Urothelium cell line (cell line): ENCODE measurements at regions not wholly inside any gene's neighbourhood (a gene's known extent, or its start where the extent isn't known, plus 50 kb on each side); places are given as distances from the start of the nearest gene placed in this dataset.
"Not testable (repeated sequence)": the region's sequence is repeated elsewhere in the genome, so short reads cannot be mapped to it uniquely, and the experiment has no call there.

ENCODE experiments used
- DNase-seq: peaks from one replicate; pipeline ENCODE4 v3.0.0; 2011; ENCODE audit warnings: low spot score, mixed read lengths
- FAIRE-seq: peaks from 2 replicates; lab custom pipeline; 2011; peaks lifted over from hg19 to GRCh38; lab: Jason Lieb, UNC

DNA sequence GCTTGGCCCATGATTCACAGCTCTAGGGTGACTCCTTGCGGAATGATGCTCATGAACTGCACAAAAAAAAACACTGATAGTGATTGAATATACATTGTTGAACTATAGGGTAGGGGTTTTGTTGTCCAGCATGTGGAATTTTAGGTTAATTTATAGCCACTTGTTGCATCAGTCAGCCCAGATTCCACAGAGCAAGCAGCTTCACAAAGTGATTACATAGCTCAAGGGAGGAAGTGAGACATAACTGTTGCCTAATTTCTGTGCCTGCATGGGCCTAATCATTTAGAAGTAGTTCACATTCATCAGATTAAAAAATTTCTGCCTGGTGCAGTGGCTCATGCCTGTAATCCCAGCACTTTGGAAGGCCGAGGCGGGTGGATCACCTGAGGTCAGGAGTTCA, 142.2 kb upstream of the ZNF722 start:
- not testable (repeated sequence) for DNase-seq, FAIRE-seq

DNA sequence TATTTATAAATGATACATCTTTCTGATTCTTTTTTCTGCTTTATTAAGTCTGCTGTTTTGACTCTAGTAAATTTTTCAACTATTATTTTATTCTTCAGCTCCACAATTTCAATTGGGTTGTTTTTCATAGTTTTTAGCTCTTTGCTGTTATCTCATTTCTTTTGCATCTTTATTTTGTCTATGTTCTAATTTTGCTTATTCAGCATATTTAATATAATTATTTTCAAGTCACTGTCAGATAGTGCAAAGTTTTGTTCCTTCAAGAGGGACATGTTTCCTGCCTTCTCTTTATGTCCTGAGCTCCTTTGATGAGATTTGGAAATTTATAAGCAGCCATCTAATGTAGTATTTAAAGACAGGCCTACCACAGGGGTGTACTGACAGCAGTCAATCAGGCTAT, 131.5 kb upstream of the ZNF722 start:
- FAIRE-seq, result no peak

DNA sequence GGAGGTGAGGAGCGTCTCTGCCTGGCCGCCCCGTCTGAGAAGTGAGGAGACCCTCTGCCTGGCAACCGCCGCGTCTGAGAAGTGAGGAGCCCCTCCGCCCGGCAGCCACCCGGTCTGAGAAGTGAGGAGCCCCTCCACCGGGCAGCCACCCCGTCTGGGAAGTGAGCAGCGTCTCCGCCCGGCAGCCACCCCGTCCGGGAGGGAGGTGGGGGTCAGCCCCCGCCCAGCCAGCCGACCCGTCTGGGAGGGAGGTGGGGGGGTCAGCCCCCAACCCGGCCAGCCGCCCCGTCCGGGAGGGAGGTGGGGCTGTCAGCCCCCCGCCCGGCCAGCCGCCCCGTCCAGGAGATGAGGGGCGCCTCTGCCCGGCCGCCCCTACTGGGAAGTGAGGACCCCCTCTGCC, 124.4 kb upstream of the ZNF722 start:
- not testable (repeated sequence) for DNase-seq, FAIRE-seq

More for the DNA sequence above, 131.5 kb upstream of the ZNF722 start:
- DNase-seq, result no peak

GRCh38 chr7:63876707-63877322, 121.8 kb upstream of the ZNF722 start:
- no peak for FAIRE-seq
- no peak for DNase-seq

DNA sequence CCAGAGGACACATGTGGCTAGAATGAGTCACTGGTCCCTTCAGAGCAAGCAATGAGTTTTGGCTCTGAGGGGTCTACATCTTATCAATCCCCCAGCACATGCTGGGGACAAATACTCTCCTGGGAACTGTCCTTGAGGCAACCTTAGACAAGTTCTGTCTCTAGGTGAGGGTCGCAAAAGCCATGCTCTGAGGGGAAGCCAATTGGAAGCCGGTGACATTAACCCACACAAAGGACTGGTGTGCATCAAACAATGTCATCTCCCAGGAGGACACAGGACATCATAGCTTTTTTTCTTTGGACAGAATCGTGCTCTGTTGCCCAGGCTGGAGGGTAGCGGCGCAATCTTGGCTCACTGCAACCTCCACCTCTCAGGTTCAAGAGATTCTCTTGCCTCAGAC, 111.6 kb upstream of the ZNF722 start:
- FAIRE-seq, result no peak

GRCh38 chr7:63899691-63900393, 98.8 kb upstream of the ZNF722 start:
- FAIRE-seq (no peak), DNase-seq (peak; percentile 79)

More for the DNA sequence above, 111.6 kb upstream of the ZNF722 start:
- no peak for DNase-seq

DNA sequence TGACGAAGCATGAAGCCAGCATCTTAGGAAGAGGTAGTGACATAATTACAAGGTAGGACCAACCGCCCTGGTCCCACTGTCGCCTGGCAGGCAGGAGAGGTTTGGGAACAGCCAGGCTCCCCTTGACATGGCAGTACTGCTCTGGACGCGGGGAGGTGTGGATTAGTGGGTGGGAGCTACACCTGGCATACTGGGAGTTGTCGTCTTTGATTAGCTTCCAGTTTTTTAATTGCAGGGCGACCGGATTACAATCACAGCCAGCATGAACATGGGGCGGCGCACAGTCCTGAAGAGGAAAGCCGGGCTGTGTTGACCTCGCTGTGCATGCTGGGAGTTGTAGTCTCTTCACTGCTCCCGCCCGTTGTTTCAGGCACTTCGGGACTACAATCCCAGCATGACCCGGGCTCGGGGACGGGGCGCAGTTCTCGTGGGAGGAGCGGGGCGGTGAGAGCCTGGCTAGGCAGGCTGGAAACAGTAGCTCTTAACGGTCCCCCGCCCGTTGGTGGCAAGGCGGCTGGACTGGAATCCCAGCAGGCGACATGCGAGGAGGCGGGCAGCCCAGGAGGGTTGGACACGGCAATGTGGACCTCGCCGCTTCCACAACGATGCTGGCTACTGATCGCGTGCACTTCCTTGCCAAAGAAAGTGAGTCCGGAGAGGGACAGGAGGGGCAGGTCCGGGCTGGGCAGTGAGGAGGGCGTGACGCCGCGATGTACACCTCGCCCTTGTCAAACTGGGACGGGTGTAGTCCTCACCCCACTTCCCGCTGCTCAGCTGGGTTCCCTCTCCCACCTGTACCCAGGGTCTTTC, 98.0 kb upstream of the ZNF722 start:
- DNase-seq, result peak; percentile 93
- FAIRE-seq, result peak; percentile 94

GRCh38 chr7:63901204-63901506, 97.5 kb upstream of the ZNF722 start:
- DNase-seq, FAIRE-seq: not testable (repeated sequence)

GRCh38 chr7:63918986-63919385, 79.7 kb upstream of the ZNF722 start:
- DNase-seq (no peak), FAIRE-seq (no peak)

DNA sequence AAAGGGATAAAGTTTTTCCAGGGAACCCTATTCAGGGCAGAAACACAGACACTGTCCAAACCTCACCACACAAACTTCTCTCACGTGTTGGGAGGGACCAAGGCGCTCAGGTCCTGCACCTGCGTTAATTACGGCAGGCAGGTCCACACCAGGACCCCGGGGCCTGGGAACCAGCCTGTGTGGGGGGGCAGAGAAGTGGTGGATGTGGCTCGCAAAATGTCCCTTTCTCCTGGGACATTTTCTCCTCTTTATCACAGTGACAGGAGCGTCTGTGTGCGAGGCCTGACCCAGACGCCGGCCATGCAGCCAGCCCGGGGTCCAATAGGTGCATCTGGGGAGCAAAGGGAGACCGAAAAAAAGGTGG, 73.4 kb upstream of the ZNF722 start:
- DNase-seq (no peak), FAIRE-seq (no peak)

DNA sequence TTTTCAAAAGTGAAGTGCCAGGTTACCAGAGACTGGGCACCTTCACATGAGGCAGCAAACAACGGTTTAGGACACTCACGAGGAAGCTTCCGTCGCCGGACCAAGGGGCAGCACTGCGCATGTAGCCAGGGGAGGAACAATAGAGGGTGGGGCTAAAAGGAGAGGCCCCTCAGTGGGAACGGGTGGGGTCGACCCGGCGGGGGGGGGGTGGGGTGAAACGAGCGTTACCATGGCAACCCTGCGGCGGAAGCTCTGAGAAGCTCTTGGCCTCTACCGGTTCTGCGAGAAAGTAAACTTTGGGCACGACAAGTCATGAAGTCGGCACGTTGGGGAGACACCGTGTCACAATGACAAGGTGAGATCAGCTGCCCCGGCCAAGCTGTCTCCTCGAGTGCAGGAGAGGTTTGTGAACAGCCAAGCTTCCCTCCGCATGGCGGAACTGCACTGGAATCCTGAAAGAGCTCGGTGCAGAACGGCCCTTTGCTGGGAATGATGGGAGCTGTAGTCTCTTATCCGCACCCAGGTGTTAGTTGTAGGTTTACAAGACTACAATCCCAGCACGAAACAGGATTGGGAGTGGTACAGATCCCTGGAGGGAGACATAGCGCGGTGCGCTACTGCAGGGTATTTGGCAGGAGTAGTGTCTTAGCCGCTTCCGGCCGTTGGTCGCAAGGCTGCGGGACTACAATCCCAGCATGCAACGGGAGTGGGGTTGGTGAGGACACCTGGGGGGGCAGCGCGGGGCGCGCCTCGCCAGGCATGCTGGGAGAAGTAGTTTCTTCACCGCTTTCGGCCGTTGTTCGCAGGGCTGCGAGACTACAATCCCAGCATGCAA, 72.8 kb upstream of the ZNF722 start:
- FAIRE-seq, result peak; percentile 92
- peak; percentile 93 for DNase-seq

DNA sequence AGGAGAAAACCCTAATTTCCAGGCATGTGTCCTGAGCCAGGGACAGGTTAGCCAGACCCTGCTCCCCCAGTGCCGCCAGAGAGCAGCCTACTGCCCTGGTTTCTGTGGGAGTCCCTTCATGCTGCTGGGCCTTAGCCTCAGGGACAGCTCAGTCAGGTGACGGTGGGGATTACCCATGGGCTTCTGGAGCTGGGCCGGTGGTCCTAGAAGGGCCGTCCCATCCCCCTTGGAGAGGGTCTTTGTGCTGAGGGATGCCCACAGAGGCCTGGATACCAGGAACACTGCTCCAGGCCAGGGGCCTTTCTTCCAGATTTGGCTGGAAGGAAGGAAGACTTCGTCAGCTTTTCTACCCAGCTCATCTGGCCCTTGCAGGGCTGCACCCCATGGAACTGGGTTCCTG, 71.4 kb upstream of the ZNF722 start:
- FAIRE-seq, result no peak
- no peak for DNase-seq

DNA sequence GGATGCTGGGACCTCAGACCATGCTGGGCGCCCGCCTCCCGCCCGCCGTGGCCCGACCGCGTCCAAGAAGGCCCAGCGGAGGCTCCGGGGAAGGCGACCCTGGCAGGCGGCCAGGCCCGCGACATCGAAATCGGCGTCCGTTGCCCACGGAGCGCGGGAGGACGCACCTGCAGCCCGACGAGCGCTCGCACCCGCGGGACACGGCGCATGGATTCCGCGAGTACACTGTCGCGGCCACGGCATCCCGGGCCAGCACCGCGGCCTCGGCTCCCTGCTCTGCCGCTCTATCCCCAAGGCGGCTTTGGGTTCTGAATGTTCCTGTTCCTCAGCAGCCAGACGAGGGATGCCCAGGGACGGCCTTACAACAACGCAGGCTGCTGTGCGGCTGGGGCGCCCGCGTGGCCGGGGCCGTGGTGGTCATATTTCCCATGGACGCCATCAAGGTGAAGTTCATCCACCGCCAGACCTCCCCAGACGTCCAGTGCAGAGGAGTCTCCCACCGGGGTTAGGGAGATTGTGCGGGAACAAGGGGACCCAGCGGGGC, 67.5 kb upstream of the ZNF722 start:
- FAIRE-seq (no peak), DNase-seq (no peak)

- DNase-seq (no peak), FAIRE-seq (no peak)
Measured at GRCh38 chr7:63931985-63932577, 66.6 kb upstream of the ZNF722 start.
